Aorta (tissue), 5 donors: ENCODE measurements at regions not wholly inside any gene's neighbourhood (a gene's known extent, or its start where the extent isn't known, plus 50 kb on each side); places are given as distances from the start of the nearest gene placed in this dataset.

Experiments used
- ATAC-seq: fragments of 200-7000 bp; cut with Tn5 transposase; one replicate; pipeline ENCODE4 v1.9.1; 2022; ENCODE audit warnings: moderate library complexity; ENCODE audit not compliant: low FRiP score
- DNase-seq, 2 donors: peaks; one replicate each; pipeline ENCODE4 v3.0.0-alpha.2; 2020
- H3K27ac ChIP-seq, 2 donors: one replicate each; pipeline ENCODE4 v1.5.1; 2013; ENCODE audit warnings: low read length in 2 of 2, mild to moderate bottlenecking in 2 of 2, moderate library complexity in 2 of 2, control low read depth in 1 of 2, inconsistent platforms in 1 of 2, low read depth in 1 of 2
- H3K27me3 ChIP-seq, 2 donors: one replicate each; pipeline ENCODE4 v1.6.1; 2013; ENCODE audit warnings: control low read depth in 1 of 2, low read length in 1 of 2, mild to moderate bottlenecking in 1 of 2, moderate library complexity in 1 of 2; ENCODE audit not compliant: insufficient read depth in 2 of 2, control insufficient read depth in 1 of 2
- H3K36me3 ChIP-seq, 2 donors: one replicate each; pipeline ENCODE4 v1.6.1; 2013; ENCODE audit warnings: control low read depth in 1 of 2, low read length in 1 of 2, mild to moderate bottlenecking in 1 of 2; ENCODE audit not compliant: insufficient read depth in 2 of 2, control insufficient read depth in 1 of 2
- H3K4me1 ChIP-seq, 2 donors: one replicate each; pipeline ENCODE4 v1.6.1; 2013; ENCODE audit warnings: low read length in 2 of 2, control low read depth in 1 of 2, mild to moderate bottlenecking in 1 of 2, moderate library complexity in 1 of 2; ENCODE audit not compliant: insufficient read depth in 2 of 2, control insufficient read depth in 1 of 2
- H3K4me3 ChIP-seq, 2 donors: one replicate each; pipeline ENCODE4 v1.5.1; 2013; ENCODE audit warnings: low read length in 2 of 2, control low read depth in 1 of 2, mild to moderate bottlenecking in 1 of 2
- H3K9me3 ChIP-seq: one replicate; pipeline ENCODE4 v1.6.1; 2013; ENCODE audit warnings: mild to moderate bottlenecking, low read length; ENCODE audit not compliant: control insufficient read depth
- WGBS, 2 donors: extraction: QIAGEN DNeasy Blood & Tissue Kit; methylation state at CpG; one replicate each; pipeline ENCODE4 v1.1.7; 2013; 5-methylcytosine and 5-hydroxymethylcytosine counted together
- intact Hi-C, 2 donors: fragments of 100-400 bp; cut with DNase I; formaldehyde crosslinking; loops; one replicate each; pipeline versions ENCODE4 v1.14.2 to v1.15.0; 2022
- donor health status: healthy with polysubstance abuse.
- donor health status: Bipolar disorder and iron deficiency.
- donor health status: DM: no; HTN: no; CAD: no.
- donor health status: DM: no; HTN: no; CAD: no.
- donor health status: DM: yes; HTN: yes; CAD: no.

DNA sequence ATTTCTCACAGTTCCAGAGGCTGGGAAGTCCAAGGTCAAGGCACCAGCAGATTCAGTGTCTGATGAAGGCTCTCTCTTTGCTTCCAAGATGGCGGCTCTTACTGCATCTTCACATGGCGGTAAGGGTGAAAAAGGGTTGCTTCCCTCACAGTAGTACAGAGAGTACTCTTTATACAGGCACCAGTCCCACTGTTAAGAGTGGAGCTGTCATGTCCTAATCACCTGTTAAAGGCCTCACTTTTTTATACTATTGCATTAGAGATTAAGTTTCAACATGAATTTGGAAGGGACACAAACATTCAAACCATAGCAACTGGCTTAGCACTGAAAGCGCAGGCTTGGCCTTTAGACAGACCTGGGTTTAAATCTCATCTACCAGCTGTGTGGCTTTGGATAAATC is 50.0 kb upstream of the TCL1A start:
- Histone ChIP-seq H3K27ac (no peak overlapping the region), H3K4me3 (no peak overlapping the region), H3K27me3 (peaks cover 0 to 5% of the 10 kb centered on the region in 2 donors), H3K4me1 (no peaks in the 10 kb centered on the region), H3K36me3 (no peaks in the 10 kb centered on the region), H3K9me3 (no peaks in the 10 kb centered on the region)
- ATAC-seq (no peak), DNase-seq (no peak)
- WGBS, 2 donors = 90% methylated on average over 3 of the region's 3 CpGs
- intact Hi-C loops = no loop called here
